ENCODE measurements at regions not wholly inside any gene's neighbourhood (a gene's known extent, or its start where the extent isn't known, plus 50 kb on each side); places are given as distances from the start of the nearest gene placed in this dataset.

DNA sequence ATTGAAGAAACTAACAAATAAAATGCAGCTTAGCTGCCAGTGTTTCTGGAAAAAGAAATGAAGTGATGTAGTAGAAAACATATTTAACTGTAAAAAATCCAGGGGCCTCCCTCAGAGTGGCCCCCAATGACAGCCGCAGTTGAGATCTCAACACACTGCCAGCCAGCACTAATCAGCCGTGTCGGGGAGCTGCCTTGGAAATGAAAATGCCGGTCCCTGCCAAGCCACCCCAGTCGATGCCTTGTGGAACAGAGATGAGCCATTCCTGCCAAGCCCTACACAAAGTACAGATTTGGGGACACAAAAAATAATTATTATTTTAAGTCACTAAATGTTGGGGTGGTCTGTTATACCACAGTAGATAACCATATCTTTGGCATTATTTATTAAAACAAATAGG, 1342.4 kb downstream of the EFNB2 start:
- TF ChIP-seq, protein P1, sequence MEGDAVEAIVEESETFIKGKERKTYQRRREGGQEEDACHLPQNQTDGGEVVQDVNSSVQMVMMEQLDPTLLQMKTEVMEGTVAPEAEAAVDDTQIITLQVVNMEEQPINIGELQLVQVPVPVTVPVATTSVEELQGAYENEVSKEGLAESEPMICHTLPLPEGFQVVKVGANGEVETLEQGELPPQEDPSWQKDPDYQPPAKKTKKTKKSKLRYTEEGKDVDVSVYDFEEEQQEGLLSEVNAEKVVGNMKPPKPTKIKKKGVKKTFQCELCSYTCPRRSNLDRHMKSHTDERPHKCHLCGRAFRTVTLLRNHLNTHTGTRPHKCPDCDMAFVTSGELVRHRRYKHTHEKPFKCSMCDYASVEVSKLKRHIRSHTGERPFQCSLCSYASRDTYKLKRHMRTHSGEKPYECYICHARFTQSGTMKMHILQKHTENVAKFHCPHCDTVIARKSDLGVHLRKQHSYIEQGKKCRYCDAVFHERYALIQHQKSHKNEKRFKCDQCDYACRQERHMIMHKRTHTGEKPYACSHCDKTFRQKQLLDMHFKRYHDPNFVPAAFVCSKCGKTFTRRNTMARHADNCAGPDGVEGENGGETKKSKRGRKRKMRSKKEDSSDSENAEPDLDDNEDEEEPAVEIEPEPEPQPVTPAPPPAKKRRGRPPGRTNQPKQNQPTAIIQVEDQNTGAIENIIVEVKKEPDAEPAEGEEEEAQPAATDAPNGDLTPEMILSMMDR (IDR thresholded peaks at IDR 0.05; ENCODE audit: poor library complexity, severe bottlenecking) = no peak
- Histone ChIP-seq H3K4me3 (ENCODE audit: severe bottlenecking) (no peak overlapping the region), H3K27me3 (ENCODE audit: insufficient read depth, poor library complexity, severe bottlenecking) (no peaks in the 10 kb centered on the region), H3K36me3 (ENCODE audit: low read depth) (no peaks in the 10 kb centered on the region), H3K4me1 (ENCODE audit: insufficient read depth, poor library complexity, severe bottlenecking) (peaks cover 7% of the 10 kb centered on the region), H3K27ac (ENCODE audit: poor library complexity, severe bottlenecking) (no peak overlapping the region), H3K9me3 (ENCODE audit: severe bottlenecking) (no peaks in the 10 kb centered on the region)
- no peak for DNase-seq (ENCODE audit: low spot score)
- no peak for ATAC-seq (ENCODE audit: low read depth)

- TF ChIP-seq, protein P1 (IDR thresholded peaks at IDR 0.05; ENCODE audit: poor library complexity, severe bottlenecking) = no peak
- ATAC-seq (ENCODE audit: low read depth) (no peak), DNase-seq (ENCODE audit: low spot score) (no peak)
- H3K36me3 ChIP-seq (ENCODE audit: low read depth) = no peaks in the 10 kb centered on the region
- no peak overlapping the region for H3K4me3 ChIP-seq (ENCODE audit: severe bottlenecking)
- H3K4me1 ChIP-seq (ENCODE audit: insufficient read depth, poor library complexity, severe bottlenecking) = no peaks in the 10 kb centered on the region
- no peaks in the 10 kb centered on the region for H3K9me3 ChIP-seq (ENCODE audit: severe bottlenecking)
- H3K27me3 ChIP-seq (ENCODE audit: insufficient read depth, poor library complexity, severe bottlenecking) = no peaks in the 10 kb centered on the region
- H3K27ac ChIP-seq (ENCODE audit: poor library complexity, severe bottlenecking) = no peak overlapping the region
Measured at GRCh38 chr13:105184201-105184600, 1351.3 kb downstream of the EFNB2 start.

GRCh38 chr13:105177265-105177900, 1358.1 kb downstream of the EFNB2 start:
- no peaks in the 10 kb centered on the region for H3K4me1 ChIP-seq (ENCODE audit: insufficient read depth, poor library complexity, severe bottlenecking)
- no peaks in the 10 kb centered on the region for H3K9me3 ChIP-seq (ENCODE audit: severe bottlenecking)
- TF ChIP-seq, protein P1 (IDR thresholded peaks at IDR 0.05; ENCODE audit: poor library complexity, severe bottlenecking) = no peak
- H3K27me3 ChIP-seq (ENCODE audit: insufficient read depth, poor library complexity, severe bottlenecking) = no peaks in the 10 kb centered on the region
- H3K27ac ChIP-seq (ENCODE audit: poor library complexity, severe bottlenecking) = no peak overlapping the region
- no peak for DNase-seq (ENCODE audit: low spot score)
- no peak overlapping the region for H3K4me3 ChIP-seq (ENCODE audit: severe bottlenecking)
- no peak for ATAC-seq (ENCODE audit: low read depth)
- H3K36me3 ChIP-seq (ENCODE audit: low read depth) = no peaks in the 10 kb centered on the region

DNA sequence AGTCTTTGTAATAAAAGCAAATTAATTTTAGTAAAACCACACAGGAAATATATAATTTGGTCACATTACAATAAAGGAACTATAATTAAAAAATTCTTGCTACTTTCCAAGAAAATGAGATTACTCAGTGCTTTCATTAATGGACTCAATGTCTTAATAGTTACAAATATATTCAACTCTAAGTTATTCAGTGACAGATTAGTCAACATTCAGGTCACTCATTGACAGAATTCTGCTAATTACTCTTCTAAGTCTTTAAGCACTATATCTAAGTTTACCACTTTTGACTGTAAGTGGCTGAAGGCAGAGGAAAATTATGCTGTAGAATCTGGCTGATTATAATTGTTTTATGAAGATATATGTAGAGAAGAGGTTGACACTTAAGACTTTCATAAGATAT, 1365.0 kb downstream of the EFNB2 start:
- no peaks in the 10 kb centered on the region for H3K27me3 ChIP-seq (ENCODE audit: insufficient read depth, poor library complexity, severe bottlenecking)
- ATAC-seq (ENCODE audit: low read depth) (no peak), DNase-seq (ENCODE audit: low spot score) (no peak)
- TF ChIP-seq, protein P1 (IDR thresholded peaks at IDR 0.05; ENCODE audit: poor library complexity, severe bottlenecking) = no peak
- no peaks in the 10 kb centered on the region for H3K36me3 ChIP-seq (ENCODE audit: low read depth)
- no peaks in the 10 kb centered on the region for H3K9me3 ChIP-seq (ENCODE audit: severe bottlenecking)
- H3K4me3 ChIP-seq (ENCODE audit: severe bottlenecking) = no peak overlapping the region
- H3K4me1 ChIP-seq (ENCODE audit: insufficient read depth, poor library complexity, severe bottlenecking) = no peaks in the 10 kb centered on the region
- H3K27ac ChIP-seq (ENCODE audit: poor library complexity, severe bottlenecking) = no peak overlapping the region

DNA sequence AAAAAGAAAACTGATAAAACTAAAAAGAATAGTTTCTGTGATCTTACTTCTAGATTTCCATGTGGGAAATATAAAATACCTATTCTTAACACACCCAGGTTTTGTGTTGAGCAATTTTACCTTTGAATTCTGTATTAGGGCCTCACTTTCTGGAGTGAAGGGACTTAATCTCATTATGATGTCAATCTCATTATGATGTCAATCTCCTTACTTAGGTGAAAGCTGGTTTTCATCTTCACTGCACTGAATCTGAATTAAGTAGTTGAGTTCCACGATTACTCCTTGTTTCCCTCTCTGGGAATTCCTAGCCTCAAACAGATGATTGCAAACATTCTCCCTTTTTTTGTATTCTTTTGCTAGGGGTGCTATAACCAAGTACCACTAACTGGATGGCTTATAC, 1367.2 kb downstream of the EFNB2 start:
- ATAC-seq (ENCODE audit: low read depth) = no peak
- DNase-seq (ENCODE audit: low spot score) = no peak

More for the DNA sequence above, 1367.2 kb downstream of the EFNB2 start:
- H3K4me3 ChIP-seq (ENCODE audit: severe bottlenecking) = no peak overlapping the region
- no peaks in the 10 kb centered on the region for H3K36me3 ChIP-seq (ENCODE audit: low read depth)
- no peaks in the 10 kb centered on the region for H3K9me3 ChIP-seq (ENCODE audit: severe bottlenecking)
- H3K27me3 ChIP-seq (ENCODE audit: insufficient read depth, poor library complexity, severe bottlenecking) = no peaks in the 10 kb centered on the region
- H3K4me1 ChIP-seq (ENCODE audit: insufficient read depth, poor library complexity, severe bottlenecking) = no peaks in the 10 kb centered on the region
- H3K27ac ChIP-seq (ENCODE audit: poor library complexity, severe bottlenecking) = no peak overlapping the region
- TF ChIP-seq, protein P1 (IDR thresholded peaks at IDR 0.05; ENCODE audit: poor library complexity, severe bottlenecking) = no peak

Measured in RWPE2 (cell line).